Activated CD4-positive, alpha-beta T cell treated with anti-CD3 and anti-CD28 coated beads, Interleukin-2, amount 50 U/mL, for 24 hours (primary cell): ENCODE measurements at regions not wholly inside any gene's neighbourhood (a gene's known extent, or its start where the extent isn't known, plus 50 kb on each side); places are given as distances from the start of the nearest gene placed in this dataset.
"Not testable (repeated sequence)": the region's sequence is repeated elsewhere in the genome, so short reads cannot be mapped to it uniquely, and the experiment has no call there.

Experiments
- DNase-seq, 2 donors: peaks; one replicate each; pipeline ENCODE4 v3.0.0-alpha.2; 2020; ENCODE audit warnings: low read depth in 1 of 2, low spot score in 1 of 2

- no peak for DNase-seq
Observed at GRCh38 chr1:182229921-182230491, 161.6 kb downstream of the GLUL start.

- DNase-seq, result no peak
Observed at GRCh38 chr1:182229451-182229850, 162.1 kb downstream of the GLUL start.

GRCh38 chr1:182227864-182228547, 163.6 kb downstream of the GLUL start:
- DNase-seq, result no peak

GRCh38 chr1:182226618-182227017, 165.0 kb downstream of the GLUL start:
- no peak for DNase-seq

GRCh38 chr1:182225755-182226154, 164.2 kb upstream of the ZNF648 start:
- not testable (repeated sequence) for DNase-seq

- DNase-seq, result not testable (repeated sequence)
Observed at GRCh38 chr1:182221990-182222389, 160.5 kb upstream of the ZNF648 start.

GRCh38 chr1:182221367-182221766, 159.9 kb upstream of the ZNF648 start:
- not testable (repeated sequence) for DNase-seq

- no peak for DNase-seq
Observed at GRCh38 chr1:182217967-182218366, 156.5 kb upstream of the ZNF648 start.

GRCh38 chr1:182217071-182217470, 155.6 kb upstream of the ZNF648 start:
- no peak for DNase-seq

- DNase-seq, result no peak
Observed at GRCh38 chr1:182215764-182216163, 154.3 kb upstream of the ZNF648 start.

GRCh38 chr1:182213163-182213562, 151.7 kb upstream of the ZNF648 start:
- DNase-seq, result no peak

- no peak for DNase-seq
Observed at GRCh38 chr1:182211386-182211785, 149.9 kb upstream of the ZNF648 start.

GRCh38 chr1:182210417-182210816, 148.9 kb upstream of the ZNF648 start:
- no peak for DNase-seq

- DNase-seq, result no peak
Observed at GRCh38 chr1:182207300-182207699, 145.8 kb upstream of the ZNF648 start.

GRCh38 chr1:182206626-182207239, 145.2 kb upstream of the ZNF648 start:
- DNase-seq, result no peak

- no peak for DNase-seq
Observed at GRCh38 chr1:182205351-182206022, 144.0 kb upstream of the ZNF648 start.

GRCh38 chr1:182203191-182203875, 141.8 kb upstream of the ZNF648 start:
- DNase-seq, result no peak

GRCh38 chr1:182201490-182201889, 140.0 kb upstream of the ZNF648 start:
- DNase-seq, result not testable (repeated sequence)

- no peak for DNase-seq
Observed at GRCh38 chr1:182200025-182200812, 138.7 kb upstream of the ZNF648 start.

- DNase-seq, result no peak
Observed at GRCh38 chr1:182198006-182198605, 136.6 kb upstream of the ZNF648 start.
